HCT116 (cell line): ENCODE measurements at regions not wholly inside any gene's neighbourhood (a gene's known extent, or its start where the extent isn't known, plus 50 kb on each side); places are given as distances from the start of the nearest gene placed in this dataset.

ENCODE experiments used
- ATAC-seq: fragments of 200-7000 bp; cut with Tn5 transposase; 2 replicates; pipeline ENCODE4 v1.9.1; 2020; ENCODE audit warnings: mild to moderate bottlenecking, moderate library complexity
- BruUV-seq: library from RNA; stranded (reverse); fragments of 400-500 nt; replicated peaks from 2 replicates; lab custom pipeline; 2021; lab: Mats Ljungman, UMichigan
- CTCF ChIA-PET: fragments of 300-600 bp; sonication (Branson Sonifier 250); formaldehyde crosslinking; loops from one replicate; lab custom pipeline; 2021; ENCODE audit warnings: antibody characterized with exemption; lab: Charles Lee
- POLR2A ChIA-PET: fragments of 300-600, 350-600 bp; sonication (Branson Sonifier 250); formaldehyde crosslinking; loops from one replicate; lab custom pipeline; 2021; ENCODE audit warnings: antibody characterized with exemption; lab: Charles Lee
- RAD21 ChIA-PET, 2 experiments: fragments of 300-600 bp; sonication (Branson Sonifier 250); formaldehyde crosslinking; loops; one replicate each; lab custom pipeline; 2023; ENCODE audit warnings: low total read pairs in 2 of 2; ENCODE audit not compliant: uncharacterized antibody in 2 of 2, unreplicated experiment in 2 of 2, low non-redundant PET in 1 of 2; lab: Charles Lee
- DNase-seq: peaks from one replicate; pipeline ENCODE4 v3.0.0-alpha.2; 2010; ENCODE audit warnings: low read depth, low spot score
- H2AFZ ChIP-seq: fragments of 200-600 bp; shearing (Covaris generic), sonication (generic); 2 replicates; pipeline ENCODE4 v1.6.1; 2017; ENCODE audit warnings: low read depth, mixed run types, mixed read lengths, antibody characterized with exemption, low read length; ENCODE audit not compliant: poor library complexity, severe bottlenecking
- H3K27ac ChIP-seq: 2 replicates; pipeline ENCODE4 v1.5.1; 2012; ENCODE audit warnings: low read depth, low read length
- H3K27me3 ChIP-seq: fragments of 200-600 bp; sonication (generic); 2 replicates; pipeline ENCODE4 v1.6.1; 2016; ENCODE audit warnings: mixed run types, low read length, mixed read lengths; ENCODE audit not compliant: insufficient read depth
- H3K36me3 ChIP-seq, 2 experiments: fragments of 200-500 bp in 1 of 2; fragments of 200-600 bp in 1 of 2; sonication (Bioruptor generic) in 1 of 2; sonication (generic) in 1 of 2; 2 replicates each; pipeline versions ENCODE4 v1.5.1 to v1.6.1; 2014 to 2016; ENCODE audit warnings: low read length in 2 of 2, inconsistent platforms in 1 of 2, mixed read lengths in 1 of 2, mixed run types in 1 of 2; ENCODE audit not compliant: insufficient read depth in 2 of 2, control insufficient read depth in 1 of 2
- H3K4me1 ChIP-seq, 2 experiments: fragments of 200-600 bp in 1 of 2; sonication (generic) in 1 of 2; 2 replicates each; pipeline versions ENCODE4 v1.5.1 to v1.6.1; 2012 to 2017; ENCODE audit warnings: low read length in 2 of 2, inconsistent platforms in 1 of 2, mild to moderate bottlenecking in 1 of 2, mixed read lengths in 1 of 2, mixed run types in 1 of 2, moderate library complexity in 1 of 2; ENCODE audit not compliant: insufficient read depth in 2 of 2, control insufficient read depth in 1 of 2
- H3K4me2 ChIP-seq: fragments of 200-600 bp; sonication (generic); 2 replicates; pipeline ENCODE4 v1.6.1; 2017; ENCODE audit warnings: mixed run types, low read length, mixed read lengths
- H3K4me3 ChIP-seq, 2 experiments: fragments of 200-600 bp in 1 of 2; sonication (generic) in 1 of 2; replicated peaks in 1 of 2; 2 replicates each; pipeline ENCODE4 v1.5.1; 2011 to 2016; ENCODE audit warnings: low read length in 2 of 2, control low read depth in 1 of 2, low read depth in 1 of 2, mild to moderate bottlenecking in 1 of 2, mixed read lengths in 1 of 2, mixed run types in 1 of 2
- H3K79me2 ChIP-seq: fragments of 200-600 bp; sonication (generic); 2 replicates; pipeline ENCODE4 v1.6.1; 2017; ENCODE audit warnings: mild to moderate bottlenecking, mixed run types, low read length, moderate library complexity, mixed read lengths; ENCODE audit not compliant: insufficient read depth
- H3K9ac ChIP-seq: fragments of 200-600 bp; sonication (generic); 2 replicates; pipeline ENCODE4 v1.6.1; 2016; ENCODE audit warnings: low read length, mixed read lengths
- H3K9me2 ChIP-seq: fragments of 200-600 bp; sonication (generic), shearing (Covaris generic); 2 replicates; pipeline ENCODE4 v1.6.1; 2017; ENCODE audit warnings: mixed run types, mild to moderate bottlenecking, moderate library complexity; ENCODE audit not compliant: insufficient read depth
- H3K9me3 ChIP-seq, 2 experiments: fragments of 200-500 bp in 1 of 2; fragments of 200-600 bp in 1 of 2; sonication (Bioruptor generic) in 1 of 2; sonication (generic) in 1 of 2; 2 replicates each; pipeline ENCODE4 v1.6.1; 2014 to 2017; ENCODE audit warnings: low read length in 2 of 2, mixed read lengths in 2 of 2, inconsistent platforms in 1 of 2, low read depth in 1 of 2, mild to moderate bottlenecking in 1 of 2, mixed run types in 1 of 2, moderate library complexity in 1 of 2; ENCODE audit not compliant: control insufficient read depth in 1 of 2, insufficient read depth in 1 of 2
- H4K20me1 ChIP-seq: fragments of 200-600 bp; sonication (generic), shearing (Covaris generic); 2 replicates; pipeline ENCODE4 v1.6.1; 2017; ENCODE audit warnings: mixed run types, mild to moderate bottlenecking, moderate library complexity; ENCODE audit not compliant: insufficient read depth
- CEBPB ChIP-seq: IDR thresholded peaks from 2 replicates; pipeline ENCODE4 v1.6.1; 2012; ENCODE audit warnings: low read depth
- EGR1 ChIP-seq: IDR thresholded peaks from 2 replicates; pipeline ENCODE4 v1.6.1; 2012; ENCODE audit warnings: low read depth
- EZH2 ChIP-seq: fragments of 200-600 bp; sonication (generic); IDR thresholded peaks from 2 replicates; pipeline ENCODE4 v1.6.1; 2017; ENCODE audit warnings: antibody characterized with exemption, mixed run types
- EZH2phosphoT487 ChIP-seq: fragments of 200-600 bp; IDR thresholded peaks from 2 replicates; pipeline ENCODE4 v1.6.1; 2018; ENCODE audit warnings: antibody characterized with exemption, borderline replicate concordance
- POLR2AphosphoS5 ChIP-seq: IDR thresholded peaks from 2 replicates; pipeline ENCODE4 v1.6.1; 2011; ENCODE audit warnings: mild to moderate bottlenecking, low read depth, low read length, moderate library complexity
- TCF7L2 ChIP-seq: IDR thresholded peaks from 2 replicates; pipeline ENCODE4 v1.7.0; 2011; ENCODE audit warnings: borderline replicate concordance, inconsistent platforms; ENCODE audit not compliant: insufficient read depth, insufficient read length; ENCODE audit errors: extremely low read depth
- YY1 ChIP-seq: IDR thresholded peaks from 2 replicates; pipeline ENCODE4 v1.6.1; 2011; ENCODE audit warnings: low read length, low read depth, moderate library complexity, mild to moderate bottlenecking; ENCODE audit not compliant: insufficient replicate concordance; ENCODE audit errors: extremely low read depth
- intact Hi-C: fragments of 100-400 bp; cut with micrococcal nuclease; formaldehyde crosslinking; loops from 2 replicates; pipeline ENCODE4 v1.10.0; 2022
- TF ChIP-seq, protein P1 (sequence below): IDR thresholded peaks from 2 replicates; pipeline ENCODE4 v1.6.1; 2012
- TF ChIP-seq, protein P2 (sequence below), 3 experiments: fragments of 200-600 bp in 1 of 3; sonication (generic) in 1 of 3; IDR thresholded peaks in 2 of 3; conservative IDR thresholded peaks in 1 of 3; 2 replicates each; pipeline ENCODE4 v1.5.1; 2012 to 2017; ENCODE audit warnings: low read depth in 2 of 3, low read length in 2 of 3, antibody characterized with exemption in 1 of 3, borderline replicate concordance in 1 of 3, control low read depth in 1 of 3, mild to moderate bottlenecking in 1 of 3, mixed read lengths in 1 of 3, mixed run types in 1 of 3, moderate library complexity in 1 of 3; ENCODE audit not compliant: insufficient read depth in 1 of 3

DNA sequence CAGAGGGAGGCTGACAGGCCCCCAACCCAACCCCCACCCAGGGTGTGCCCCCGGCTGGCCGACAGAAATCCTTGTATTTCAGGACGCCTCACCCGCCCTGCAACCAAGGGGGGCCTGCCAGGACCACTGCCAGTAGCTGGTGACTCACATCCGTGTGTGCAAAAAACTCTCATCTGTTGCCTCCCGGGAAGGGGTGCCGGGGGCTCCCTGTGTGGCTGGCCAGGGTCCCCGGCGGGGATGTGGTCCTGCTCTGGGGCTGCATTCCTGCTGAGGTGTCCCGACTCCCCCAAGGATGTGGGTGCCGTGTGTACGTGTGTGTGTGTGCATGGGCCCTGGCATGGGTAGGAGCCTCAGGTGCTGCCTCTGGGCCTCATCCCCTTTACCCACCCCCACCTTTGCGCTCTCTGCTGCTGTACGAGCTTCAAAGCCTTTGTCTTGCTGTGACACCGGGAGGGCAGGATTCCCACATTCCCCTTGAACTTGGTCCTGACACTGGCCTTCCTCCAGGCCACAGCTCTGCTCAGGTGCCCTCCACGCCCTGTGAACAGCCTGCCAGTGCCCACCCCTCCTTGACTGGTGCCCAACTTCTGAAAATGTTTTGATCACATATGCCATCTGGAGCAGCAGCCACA lies 226.3 kb upstream of the HDAC4 start:
- no peaks in the 10 kb centered on the region for H3K27me3 ChIP-seq
- no peaks in the 10 kb centered on the region for H3K4me1 ChIP-seq
- RAD21 ChIA-PET, result no interaction called here
- no peak overlapping the region for H2AFZ ChIP-seq
- no peak overlapping the region for H3K4me2 ChIP-seq
- no peaks in the 10 kb centered on the region for H4K20me1 ChIP-seq
- TF ChIP-seq EGR1 (no peak), EZH2phosphoT487 (no peak), YY1 (no peak), TCF7L2 (no peak), EZH2 (no peak), CEBPB (no peak), POLR2AphosphoS5 (no peak)
- TF ChIP-seq, protein P1, sequence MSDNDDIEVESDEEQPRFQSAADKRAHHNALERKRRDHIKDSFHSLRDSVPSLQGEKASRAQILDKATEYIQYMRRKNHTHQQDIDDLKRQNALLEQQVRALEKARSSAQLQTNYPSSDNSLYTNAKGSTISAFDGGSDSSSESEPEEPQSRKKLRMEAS, result no peak
- TF ChIP-seq, protein P2, sequence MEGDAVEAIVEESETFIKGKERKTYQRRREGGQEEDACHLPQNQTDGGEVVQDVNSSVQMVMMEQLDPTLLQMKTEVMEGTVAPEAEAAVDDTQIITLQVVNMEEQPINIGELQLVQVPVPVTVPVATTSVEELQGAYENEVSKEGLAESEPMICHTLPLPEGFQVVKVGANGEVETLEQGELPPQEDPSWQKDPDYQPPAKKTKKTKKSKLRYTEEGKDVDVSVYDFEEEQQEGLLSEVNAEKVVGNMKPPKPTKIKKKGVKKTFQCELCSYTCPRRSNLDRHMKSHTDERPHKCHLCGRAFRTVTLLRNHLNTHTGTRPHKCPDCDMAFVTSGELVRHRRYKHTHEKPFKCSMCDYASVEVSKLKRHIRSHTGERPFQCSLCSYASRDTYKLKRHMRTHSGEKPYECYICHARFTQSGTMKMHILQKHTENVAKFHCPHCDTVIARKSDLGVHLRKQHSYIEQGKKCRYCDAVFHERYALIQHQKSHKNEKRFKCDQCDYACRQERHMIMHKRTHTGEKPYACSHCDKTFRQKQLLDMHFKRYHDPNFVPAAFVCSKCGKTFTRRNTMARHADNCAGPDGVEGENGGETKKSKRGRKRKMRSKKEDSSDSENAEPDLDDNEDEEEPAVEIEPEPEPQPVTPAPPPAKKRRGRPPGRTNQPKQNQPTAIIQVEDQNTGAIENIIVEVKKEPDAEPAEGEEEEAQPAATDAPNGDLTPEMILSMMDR (IDR thresholded peaks at IDR 0.05 in 2 of 3, conservative IDR thresholded peaks at IDR 0.05 in 1 of 3; ENCODE audit: borderline replicate concordance in 1 of 3, insufficient read depth in 1 of 3, low read depth in 2 of 3, low read length in 2 of 3), result no peak
- DNase-seq, result no peak
- H3K9me2 ChIP-seq, result no peaks in the 10 kb centered on the region
- no peaks in the 10 kb centered on the region for H3K36me3 ChIP-seq
- intact Hi-C loops, result no loop called here
- no TSS peak for BruUV-seq
- CTCF ChIA-PET, result no interaction called here
- POLR2A ChIA-PET, result no interaction called here
- H3K4me3 ChIP-seq, result no peak overlapping the region
- no peak for ATAC-seq
- no peaks in the 10 kb centered on the region for H3K9me3 ChIP-seq
- H3K27ac ChIP-seq, result no peak overlapping the region
- H3K9ac ChIP-seq, result no peak overlapping the region
- no peaks in the 10 kb centered on the region for H3K79me2 ChIP-seq
